Astrocyte of the spinal cord (primary cell): ENCODE measurements at regions not wholly inside any gene's neighbourhood (a gene's known extent, or its start where the extent isn't known, plus 50 kb on each side); places are given as distances from the start of the nearest gene placed in this dataset.
"Not testable (repeated sequence)": the region's sequence is repeated elsewhere in the genome, so short reads cannot be mapped to it uniquely, and the experiment has no call there.

Experiments used
- DNase-seq: peaks from one replicate; pipeline ENCODE4 v3.0.0; 2011; ENCODE audit warnings: low read depth, low spot score
- H3K4me3 ChIP-seq: 2 replicates; pipeline ENCODE4 v1.5.1; 2011; ENCODE audit warnings: low read depth, mild to moderate bottlenecking, low read length, moderate library complexity
- CTCF ChIP-seq: IDR thresholded peaks from 2 replicates; pipeline ENCODE4 v1.5.1; 2012; ENCODE audit warnings: low read depth, mild to moderate bottlenecking, low read length, inconsistent platforms
- in situ Hi-C: cut with HindIII; loops from 2 replicates; pipeline ENCODE4 v1.10.0; 2017; ENCODE audit warnings: low sequenced_read_pairs

GRCh38 chr10:46106410-46107255 lies 60.6 kb upstream of the MSMB start:
- peak; percentile 44 for DNase-seq
- no peak for TF ChIP-seq CTCF
- in situ Hi-C loops: no loop called here
- peak overlapping the region; percentile 42 for H3K4me3 ChIP-seq

GRCh38 chr10:46108158-46108499 lies 62.1 kb upstream of the MSMB start:
- DNase-seq, in situ Hi-C loops, H3K4me3 ChIP-seq: not testable (repeated sequence)

- in situ Hi-C loops, DNase-seq, H3K4me3 ChIP-seq: not testable (repeated sequence)
Observed at GRCh38 chr10:46154271-46154670, 108.2 kb upstream of the MSMB start.

- DNase-seq, H3K4me3 ChIP-seq, in situ Hi-C loops: not testable (repeated sequence)
Observed at GRCh38 chr10:46154683-46155082, 108.6 kb upstream of the MSMB start.

GRCh38 chr10:46156866-46157265 lies 110.8 kb upstream of the MSMB start:
- H3K4me3 ChIP-seq, DNase-seq, in situ Hi-C loops: not testable (repeated sequence)

- DNase-seq: no peak
Observed at GRCh38 chr10:46169736-46170135, 117.1 kb upstream of the ANTXRL start.

GRCh38 chr10:46170789-46171188 lies 116.0 kb upstream of the ANTXRL start:
- in situ Hi-C loops: no loop called here
- TF ChIP-seq CTCF: no peak
- no peak overlapping the region for H3K4me3 ChIP-seq
- no peak for DNase-seq

More at GRCh38 chr10:46169736-46170135, 117.1 kb upstream of the ANTXRL start:
- H3K4me3 ChIP-seq: no peak overlapping the region
- TF ChIP-seq CTCF: no peak
- in situ Hi-C loops: no loop called here

- TF ChIP-seq CTCF: no peak
- in situ Hi-C loops: no loop called here
Observed at GRCh38 chr10:46171661-46172060, 115.1 kb upstream of the ANTXRL start.

GRCh38 chr10:46175296-46175695 lies 111.5 kb upstream of the ANTXRL start:
- TF ChIP-seq CTCF: no peak

More at GRCh38 chr10:46171661-46172060, 115.1 kb upstream of the ANTXRL start:
- no peak for DNase-seq
- H3K4me3 ChIP-seq: no peak overlapping the region

More at GRCh38 chr10:46175296-46175695, 111.5 kb upstream of the ANTXRL start:
- in situ Hi-C loops: no loop called here
- no peak for DNase-seq
- H3K4me3 ChIP-seq: no peak overlapping the region
